CD4-positive, alpha-beta T cell treated with Interleukin-1 beta for 1 hour (primary cell): ENCODE measurements at regions not wholly inside any gene's neighbourhood (a gene's known extent, or its start where the extent isn't known, plus 50 kb on each side); places are given as distances from the start of the nearest gene placed in this dataset.

ENCODE experiments used
- DNase-seq, 2 donors: peaks; one replicate each; pipeline ENCODE4 v3.0.0-alpha.2; 2020 to 2022

DNA sequence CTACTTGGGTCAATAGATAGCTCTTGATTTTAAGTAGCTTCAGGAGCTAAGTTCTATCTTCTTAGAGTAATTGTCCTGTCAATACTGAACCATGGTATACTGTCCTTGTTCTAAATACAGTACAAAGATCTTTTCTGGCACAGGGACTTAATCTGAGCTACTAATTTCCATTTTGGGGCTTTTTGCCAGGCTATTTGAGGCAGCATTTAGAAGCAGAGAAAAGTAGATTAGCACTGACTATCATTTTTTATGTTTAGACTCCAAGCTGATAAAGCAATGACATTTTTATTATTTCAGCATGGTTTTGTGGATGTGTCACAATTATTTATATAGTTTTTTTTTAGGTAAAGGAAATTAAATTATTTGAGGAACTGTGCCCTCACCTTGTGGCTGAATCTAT, 163.2 kb downstream of the FAT3 start:
- no peak for DNase-seq

DNA sequence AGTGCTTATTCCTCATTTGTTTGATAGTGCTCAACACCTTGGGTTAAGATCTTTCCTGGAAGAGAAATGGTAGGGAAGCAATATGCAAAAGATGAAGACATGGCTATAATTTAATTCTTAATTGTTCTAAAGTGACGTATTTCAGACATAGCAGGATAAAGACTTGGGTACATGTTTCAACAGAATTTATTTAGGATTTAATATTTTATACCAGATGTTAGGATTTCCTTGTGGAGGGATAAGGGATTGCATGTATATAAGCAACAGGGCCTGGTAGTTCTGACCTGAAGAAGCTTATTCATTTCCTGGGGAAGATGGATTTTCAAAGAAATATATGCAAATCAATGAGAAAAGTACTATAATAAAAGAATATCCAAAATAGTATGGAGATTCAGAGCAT, 163.8 kb downstream of the FAT3 start:
- no peak for DNase-seq

DNA sequence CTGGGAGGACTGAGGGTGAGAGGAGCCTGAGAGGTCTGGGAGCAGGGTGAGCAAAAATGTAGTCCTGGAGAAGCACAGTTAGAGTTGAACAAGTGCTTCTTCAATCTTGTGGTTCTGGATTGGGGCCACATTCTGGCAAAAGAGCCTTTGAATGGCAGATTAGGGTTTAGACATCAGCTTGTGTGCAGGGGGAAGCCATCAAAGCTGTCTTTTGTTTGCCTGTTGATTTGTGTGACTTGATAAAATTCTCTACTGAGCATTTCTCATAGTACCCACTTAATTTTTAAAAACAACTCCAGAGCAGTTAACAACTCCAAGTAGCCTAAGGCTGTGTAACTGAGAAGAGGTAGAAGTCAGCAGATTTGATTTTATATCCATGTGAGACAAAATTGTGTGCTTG, 166.2 kb downstream of the FAT3 start:
- no peak for DNase-seq

DNA sequence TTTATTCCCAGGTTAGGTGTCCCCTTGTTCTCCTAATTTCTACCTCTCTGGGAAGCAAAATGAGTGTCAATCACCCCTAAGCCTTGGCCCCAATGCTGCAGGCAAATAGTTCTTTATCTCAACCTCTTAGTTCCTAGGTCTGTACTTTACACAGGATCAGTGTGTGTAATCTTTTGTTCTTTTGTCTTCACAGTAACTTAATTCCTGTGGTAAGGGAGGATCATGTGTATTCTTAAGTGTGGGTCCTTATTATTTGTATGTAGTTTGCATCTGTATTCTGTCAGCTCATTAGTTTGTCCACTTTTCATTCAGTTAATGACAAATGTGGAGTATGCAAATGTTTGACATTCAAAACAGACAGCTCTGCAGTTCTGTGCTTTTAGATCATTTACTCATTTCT, 166.7 kb downstream of the FAT3 start:
- DNase-seq: no peak

DNA sequence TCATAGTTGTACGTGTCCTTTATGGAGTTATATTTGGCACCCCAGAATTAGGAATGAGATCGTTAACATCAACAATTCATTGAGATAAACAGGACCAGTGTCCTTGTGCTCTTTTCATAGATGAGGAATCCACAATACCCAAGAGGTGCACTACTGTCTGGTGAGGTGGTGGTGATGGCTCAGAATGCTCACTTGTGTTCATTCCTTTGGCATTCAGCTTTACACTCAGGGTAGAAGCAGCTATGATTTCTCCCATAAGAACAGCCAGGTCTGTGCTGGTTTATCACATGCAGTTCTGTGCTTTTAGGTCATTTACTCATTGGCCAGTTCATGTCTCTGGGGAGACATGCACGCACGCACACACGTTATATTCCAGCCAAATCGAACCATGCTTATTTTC, 167.2 kb downstream of the FAT3 start:
- DNase-seq: no peak

DNA sequence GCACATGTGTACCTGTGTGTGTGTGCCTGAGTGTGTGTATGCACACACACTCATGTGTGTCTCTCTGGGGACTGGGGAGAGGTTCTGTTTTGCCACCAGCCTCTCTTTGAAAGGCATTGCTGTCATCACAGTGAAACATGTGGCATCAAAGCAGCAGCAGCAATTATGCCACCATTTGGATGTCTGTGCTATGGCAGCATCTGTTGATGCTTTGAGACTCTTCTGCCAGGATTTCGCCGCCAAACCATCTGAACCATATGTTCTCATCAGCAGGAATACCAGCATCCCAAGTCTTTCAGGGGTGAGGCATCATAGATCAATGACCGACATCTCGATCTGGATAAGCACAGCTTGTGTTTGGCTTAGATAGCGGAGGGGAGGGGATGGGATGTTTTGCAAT, 168.6 kb downstream of the FAT3 start:
- no peak for DNase-seq

DNA sequence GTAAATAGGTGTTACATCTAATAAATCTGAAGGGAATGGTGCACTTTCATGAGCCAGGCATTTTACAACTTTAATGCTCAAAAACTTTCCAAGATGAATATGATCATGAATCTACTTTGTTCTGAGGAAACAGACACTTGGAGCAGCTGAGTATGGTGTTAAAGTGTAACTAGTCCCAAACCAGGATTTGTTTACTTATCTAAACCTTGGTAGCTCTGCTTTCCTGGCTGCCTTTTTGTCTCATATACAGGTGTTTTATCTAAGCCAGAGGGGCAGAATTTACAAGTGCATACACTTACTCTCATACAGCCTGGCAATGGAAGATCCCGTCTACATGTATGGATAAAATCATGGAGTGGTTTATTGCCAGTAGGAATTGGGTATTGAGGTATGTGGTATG, 171.5 kb downstream of the FAT3 start:
- DNase-seq: no peak

DNA sequence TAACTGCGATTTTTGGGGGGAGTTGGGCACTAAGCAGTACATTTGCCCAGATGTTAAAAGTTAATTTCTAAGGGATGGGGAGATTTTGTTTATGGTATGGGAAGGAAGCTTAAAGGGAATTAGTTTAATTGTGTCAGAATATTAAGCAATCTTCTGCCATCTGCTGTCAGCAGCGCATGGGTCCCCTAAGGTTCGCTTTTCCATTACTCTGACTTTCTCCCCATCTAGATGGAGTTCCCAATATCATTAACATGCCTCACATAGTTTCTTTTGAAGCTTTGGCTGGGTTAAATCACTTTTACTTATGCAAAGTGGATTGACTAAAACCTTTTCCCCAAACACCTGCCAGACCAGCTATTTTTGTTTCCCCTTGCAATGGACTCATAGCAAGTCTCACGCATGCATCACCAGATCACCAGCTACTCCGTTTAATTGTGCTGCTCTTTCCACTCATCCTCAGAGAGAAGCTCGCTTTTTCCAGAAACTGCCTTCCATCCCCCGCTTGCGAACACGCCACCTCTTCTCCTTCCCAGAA, 172.7 kb downstream of the FAT3 start:
- no peak for DNase-seq

DNA sequence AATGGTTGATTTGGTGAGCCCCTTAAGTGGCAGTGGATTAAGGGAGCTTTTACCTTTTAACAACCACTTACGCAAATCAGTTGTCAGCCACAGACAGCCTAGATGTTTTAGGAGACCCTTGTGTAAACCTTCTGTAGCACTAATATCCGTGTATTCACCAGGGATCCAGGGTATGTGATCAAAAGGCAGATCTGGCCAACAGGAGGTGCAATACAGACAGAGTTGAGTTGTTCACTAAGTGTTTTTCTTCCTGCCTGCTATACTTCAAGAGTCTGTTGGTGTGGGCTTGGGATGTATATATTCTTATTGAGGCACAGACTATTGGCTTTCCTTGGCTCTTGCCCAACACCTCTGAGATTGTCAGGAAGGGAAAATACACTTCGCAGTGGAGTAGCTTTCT, 175.1 kb downstream of the FAT3 start:
- no peak for DNase-seq

DNA sequence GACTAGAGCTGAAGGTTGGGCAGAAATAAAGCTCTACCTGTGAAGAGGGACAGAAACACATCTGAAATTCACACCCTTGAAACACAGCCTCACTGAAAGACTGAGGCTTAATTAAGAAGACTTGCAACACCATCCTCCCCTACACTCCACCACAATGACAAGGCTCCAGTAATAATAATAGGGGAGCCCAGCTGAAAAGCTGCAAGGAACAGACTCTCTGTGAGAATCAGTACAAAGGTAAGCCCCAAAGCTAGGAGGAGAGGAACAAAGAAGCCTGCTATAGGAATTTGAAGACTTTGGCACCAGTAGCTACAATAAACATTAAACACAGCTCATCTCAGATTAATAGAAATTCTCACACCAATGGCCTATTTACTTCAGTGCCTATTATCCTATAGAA, 176.9 kb downstream of the FAT3 start:
- DNase-seq: no peak

DNA sequence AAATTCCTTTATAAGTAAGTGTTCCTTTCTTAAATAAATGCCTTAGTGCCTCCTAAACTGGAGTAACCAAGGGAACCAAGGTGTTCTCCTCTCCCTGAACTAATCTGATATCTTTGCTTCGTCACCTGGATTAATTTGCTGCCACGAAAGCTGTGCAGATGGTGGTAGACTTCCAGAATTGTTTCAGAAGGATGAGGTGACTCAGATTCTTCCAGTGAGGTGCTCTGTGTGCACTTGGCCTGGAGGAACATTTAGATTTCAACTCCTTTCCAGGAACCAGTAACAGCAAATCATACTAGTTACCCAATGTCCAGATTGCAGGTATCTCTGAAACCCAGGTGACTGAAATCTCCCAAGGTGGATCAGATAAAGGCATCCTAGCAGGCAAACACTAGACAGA, 181.9 kb downstream of the FAT3 start:
- no peak for DNase-seq

DNA sequence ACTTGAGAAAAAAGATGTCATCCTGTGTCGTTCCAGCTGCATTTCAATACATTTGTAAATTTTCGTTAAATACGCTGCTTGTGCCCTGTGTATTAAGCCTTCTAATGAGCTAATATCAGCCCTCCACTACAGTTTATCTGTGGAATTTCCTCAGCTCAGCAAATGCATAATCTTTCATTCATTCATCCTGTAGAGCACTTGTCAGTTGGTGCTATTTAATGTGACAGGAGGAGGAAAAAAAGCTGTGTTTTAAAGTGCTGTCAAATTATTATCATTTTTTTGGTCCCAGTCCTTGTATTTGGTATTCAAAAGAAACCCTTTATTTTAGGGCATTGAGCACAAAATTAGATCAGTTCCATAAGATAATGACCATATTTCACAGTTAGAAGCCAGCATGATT, 184.7 kb downstream of the FAT3 start:
- DNase-seq: no peak

DNA sequence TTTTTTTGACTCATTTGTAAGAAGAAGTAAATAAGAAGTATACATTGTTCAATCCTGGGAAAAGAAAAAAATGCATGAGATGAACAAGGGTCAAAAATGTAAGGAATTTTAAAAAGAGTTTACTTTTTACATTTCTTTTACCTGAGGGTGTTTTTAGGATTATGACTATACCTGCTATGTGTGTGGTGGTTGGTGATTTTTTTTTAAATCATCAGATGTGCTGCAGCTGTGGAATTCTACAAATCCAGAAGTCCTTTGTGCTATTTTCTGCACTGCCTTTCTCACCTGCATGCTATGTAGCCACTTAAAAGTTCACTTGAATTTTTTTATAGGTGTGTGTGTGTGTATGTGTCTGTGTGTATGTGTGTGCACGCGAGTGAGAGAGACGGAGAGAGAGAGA, 185.3 kb downstream of the FAT3 start:
- DNase-seq: no peak

DNA sequence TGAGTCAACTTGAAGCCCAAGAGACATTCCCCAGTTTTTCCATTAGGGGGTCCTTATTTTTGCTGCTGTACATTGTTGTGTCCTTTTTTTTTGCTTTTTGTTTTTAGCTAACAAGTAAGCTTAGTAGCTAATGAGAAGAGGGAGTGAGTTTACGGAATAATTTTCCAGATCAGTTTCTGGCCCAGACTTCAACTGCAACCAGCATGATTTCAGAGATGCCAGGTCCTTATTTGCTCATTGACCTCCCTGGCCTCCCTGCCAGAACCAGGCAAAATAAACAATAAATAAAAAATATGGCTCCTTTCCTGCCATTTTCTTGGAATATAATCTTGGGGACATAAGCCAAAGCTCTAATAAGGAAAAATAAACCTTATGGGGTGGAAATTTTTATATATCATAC, 185.9 kb downstream of the FAT3 start:
- DNase-seq: no peak

DNA sequence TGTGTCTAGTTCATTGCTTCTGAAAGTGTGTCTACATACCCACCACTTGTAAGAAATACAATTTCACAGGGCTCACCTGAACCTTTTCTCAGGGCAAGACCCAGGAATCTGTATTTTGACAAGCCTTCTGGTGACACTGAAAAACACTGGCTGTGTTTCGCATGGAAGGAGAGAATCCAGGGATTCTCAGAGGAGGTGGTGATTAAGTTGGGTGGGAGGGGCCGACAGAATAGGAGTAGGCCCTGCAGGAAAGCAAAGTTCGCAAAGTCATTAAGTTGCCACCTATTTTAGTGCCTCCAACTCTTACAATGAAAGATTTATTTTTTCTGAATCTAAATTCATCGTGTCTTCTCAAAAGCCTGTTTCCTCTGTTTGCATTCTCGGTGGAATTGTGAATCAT, 186.8 kb downstream of the FAT3 start:
- no peak for DNase-seq

DNA sequence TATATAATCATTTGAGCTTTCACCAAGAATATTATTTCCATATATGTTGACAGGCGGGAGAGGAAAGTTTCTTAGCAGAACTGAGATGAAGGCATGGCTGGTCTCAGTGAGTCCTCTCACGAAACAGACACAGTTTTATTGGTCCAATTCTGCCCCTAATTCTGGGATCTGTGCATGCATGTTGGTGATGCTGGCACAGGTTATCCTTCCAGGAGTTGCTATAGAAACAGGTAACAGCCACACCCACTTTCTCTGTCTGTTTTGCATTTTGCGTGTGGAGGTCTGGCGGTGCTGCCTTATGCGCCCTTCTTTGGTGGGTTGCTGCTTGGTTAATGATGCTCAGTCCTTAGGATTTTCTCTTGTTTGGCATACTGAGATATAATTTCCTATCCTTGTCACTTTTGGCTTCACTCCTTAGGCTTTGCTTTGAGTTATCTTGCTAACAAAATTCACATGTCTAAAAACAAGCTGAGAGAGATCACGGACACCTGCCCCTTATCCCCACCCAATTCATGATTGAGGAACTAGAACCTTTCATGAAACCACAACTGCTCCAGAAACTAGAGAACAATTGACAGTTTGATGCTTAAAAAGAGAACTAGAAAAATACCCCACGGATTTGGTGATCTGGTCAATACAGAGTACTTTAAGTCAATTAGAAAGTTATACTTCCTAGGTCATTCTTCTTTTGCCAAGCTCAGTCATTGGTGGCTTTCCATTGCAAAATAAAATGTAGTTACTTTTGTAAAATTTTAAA, 189.3 kb downstream of the FAT3 start:
- no peak for DNase-seq

DNA sequence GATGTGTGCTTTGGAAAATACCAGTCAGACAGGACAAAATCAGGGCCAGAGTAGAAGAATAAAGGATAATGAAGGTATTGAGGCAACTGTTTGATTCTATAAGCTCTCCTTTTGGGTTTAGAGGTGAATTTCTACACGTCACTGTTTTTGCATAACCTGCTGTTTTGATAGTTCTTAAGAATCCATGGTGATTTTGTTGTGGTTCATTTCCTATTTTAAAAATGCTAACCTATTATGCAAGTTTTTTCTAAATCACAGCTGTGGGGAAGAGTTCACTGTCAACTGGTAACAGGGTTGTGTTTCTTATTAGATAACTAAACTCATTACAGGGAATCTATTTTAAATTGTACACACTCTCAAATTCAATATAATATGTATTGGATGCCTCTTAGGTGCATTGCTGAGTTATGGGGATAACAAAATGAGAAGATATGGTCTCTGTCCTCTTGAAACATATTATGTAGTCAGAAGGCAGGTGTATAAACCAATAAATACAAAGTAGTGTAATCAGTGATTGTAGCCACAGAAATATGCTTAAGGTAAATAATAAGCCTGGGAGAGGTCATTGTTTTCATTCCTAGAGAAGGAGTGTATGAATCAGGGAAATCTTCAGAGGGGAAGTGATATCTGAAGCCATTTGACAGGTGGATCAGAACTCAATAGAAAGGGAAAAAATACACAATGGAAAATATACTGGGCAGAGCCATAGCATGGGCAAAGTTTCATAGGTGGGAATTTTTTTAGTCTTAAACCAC, 192.5 kb downstream of the FAT3 start:
- DNase-seq: no peak

DNA sequence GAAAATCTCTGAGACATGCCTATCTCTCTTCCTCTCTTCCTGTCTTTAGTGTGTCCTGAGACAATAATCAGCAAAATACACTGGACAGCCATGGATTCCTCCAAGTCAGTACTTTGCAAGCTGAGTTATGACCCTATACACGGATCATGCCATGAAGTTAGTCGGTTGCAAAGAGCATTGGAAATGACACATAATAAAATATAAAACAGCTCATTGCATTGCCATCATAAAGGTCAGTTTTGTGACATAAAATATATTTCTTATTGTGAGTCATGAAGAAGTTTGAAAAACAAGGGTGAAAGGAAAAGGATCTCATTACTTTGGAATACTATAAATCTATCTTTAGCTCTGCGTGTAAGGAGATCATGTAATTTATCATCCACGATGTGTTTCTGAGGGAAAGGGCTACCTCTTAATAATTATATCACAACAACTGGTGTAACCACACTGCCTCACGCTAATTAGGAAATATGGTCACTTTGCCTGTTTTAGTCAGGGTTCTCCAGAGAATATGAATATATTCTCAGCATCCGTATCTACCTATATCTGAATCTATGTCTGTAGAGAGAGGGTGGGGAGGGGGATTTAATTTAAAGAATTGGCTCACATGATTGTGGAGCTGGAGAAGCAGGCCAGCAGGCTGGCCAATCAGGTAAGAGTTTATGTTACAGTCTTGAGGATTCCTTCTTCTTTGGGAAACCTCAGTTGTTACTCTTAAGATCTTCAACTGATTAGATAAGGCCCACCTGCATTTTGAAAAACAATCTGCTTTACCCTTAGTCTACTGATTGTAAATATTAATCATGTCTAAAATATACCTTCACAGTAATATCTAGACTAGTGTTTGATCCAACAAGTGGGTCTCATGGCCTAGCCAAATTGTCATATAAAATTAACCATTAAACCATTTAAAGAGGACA, 198.8 kb downstream of the FAT3 start:
- DNase-seq: no peak

DNA sequence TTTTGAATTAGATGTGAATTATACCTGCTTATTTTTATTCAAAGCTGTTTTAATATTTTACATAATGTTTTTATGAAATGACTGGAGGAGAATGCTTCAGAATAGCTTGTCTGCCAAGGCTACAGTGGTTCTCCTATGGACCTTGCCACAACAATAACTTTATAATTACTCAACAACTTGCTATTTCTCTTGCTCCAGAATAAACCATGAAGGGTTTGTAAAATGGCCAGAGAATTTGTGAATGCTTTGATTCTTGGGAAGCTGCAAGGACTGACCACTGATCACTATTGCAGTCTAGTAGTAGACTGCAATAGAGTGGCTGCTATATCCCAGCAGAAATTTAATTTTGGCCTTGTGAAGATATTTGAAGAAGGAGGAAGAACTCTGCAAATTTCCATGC, 199.7 kb downstream of the FAT3 start:
- no peak for DNase-seq

DNA sequence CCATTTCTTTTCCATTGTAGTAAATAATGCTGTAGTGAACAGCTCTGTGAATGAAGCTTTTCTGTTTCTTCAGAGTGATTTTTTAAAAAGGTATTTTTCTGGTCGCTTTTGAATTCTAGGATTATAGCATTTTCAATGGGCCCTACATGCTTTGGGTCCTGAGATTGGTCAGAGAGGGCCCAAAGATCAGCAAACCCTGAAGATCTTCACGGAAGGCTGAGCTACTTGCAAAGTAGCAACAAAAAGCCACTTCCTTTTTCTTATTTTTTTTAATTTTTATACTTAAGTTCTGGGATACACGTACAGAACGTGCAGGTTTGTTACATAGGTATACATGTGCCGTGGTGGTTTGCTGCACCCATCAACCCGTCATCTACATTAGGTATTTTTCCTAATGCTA, 200.5 kb downstream of the FAT3 start:
- DNase-seq: no peak

DNA sequence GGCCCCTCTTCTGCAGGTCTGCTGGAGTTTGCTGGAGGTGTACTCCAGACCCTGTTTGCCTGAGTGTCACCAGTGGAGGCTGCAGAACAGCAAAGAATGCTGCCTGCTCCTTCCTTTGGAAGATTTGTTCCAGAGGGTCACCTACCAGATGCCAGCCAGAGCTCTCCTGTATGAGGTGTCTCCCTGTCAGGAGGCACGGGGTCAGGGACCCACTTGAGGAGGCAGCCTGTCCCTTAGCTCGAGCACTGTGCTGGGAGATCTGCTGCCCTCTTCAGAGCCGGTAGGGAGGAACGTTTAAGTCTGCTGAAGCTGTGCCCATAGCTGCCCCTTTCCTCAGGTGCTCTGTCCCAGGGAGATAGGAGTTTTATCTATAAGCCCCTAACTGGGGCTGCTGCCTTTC, 207.9 kb downstream of the FAT3 start:
- no peak for DNase-seq

DNA sequence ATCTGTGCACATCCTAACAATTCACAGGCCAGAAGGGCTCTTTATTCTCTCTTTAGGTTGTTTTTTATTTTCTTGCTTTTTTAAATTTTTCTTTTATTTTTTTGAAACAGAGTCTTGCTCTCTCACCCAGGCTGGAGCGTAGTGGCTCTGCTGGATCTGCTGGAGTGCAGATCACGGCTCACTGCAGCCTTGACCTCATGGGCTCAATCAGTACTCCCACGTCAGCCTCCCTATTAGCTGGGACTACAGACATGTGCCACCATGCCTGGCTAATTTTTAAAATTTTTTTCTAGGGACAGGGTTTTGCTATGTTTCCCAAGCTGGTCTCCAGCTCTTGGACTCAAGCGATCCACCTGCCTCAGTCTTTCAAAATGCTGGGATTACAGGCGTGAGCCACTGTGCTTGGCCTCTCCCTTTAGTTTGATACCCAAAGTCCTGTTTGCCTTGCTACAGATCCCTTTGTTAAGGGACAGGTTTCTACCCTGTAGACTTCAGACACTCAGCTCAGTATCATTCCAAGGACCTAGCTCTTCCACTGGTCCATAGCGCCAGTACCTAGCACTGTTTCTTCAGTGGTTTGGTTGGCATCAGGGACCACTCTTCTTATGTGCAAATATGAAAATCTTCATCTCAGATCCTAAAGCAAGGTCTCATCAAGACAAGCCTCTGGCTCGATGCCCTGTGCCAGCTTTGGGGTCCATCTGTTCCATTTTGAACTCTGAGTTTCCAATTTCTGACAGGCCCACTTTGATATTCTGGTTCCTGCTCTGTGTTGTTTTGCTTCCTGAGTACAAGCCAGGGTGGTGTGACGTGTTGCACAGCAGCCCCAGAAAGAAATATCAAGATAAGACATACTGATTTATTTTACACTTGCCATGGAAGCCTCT, 211.7 kb downstream of the FAT3 start:
- no peak for DNase-seq
